AG08395 (cell line): ENCODE measurements at regions not wholly inside any gene's neighbourhood (a gene's known extent, or its start where the extent isn't known, plus 50 kb on each side); places are given as distances from the start of the nearest gene placed in this dataset.

ENCODE experiments used
- DNase-seq: peaks from one replicate; pipeline ENCODE4 v3.0.0; 2012; ENCODE audit warnings: mixed read lengths, low spot score

GRCh38 chr2:121018136-121019061 is 266.6 kb downstream of the TFCP2L1 start:
- DNase-seq, result no peak

DNA sequence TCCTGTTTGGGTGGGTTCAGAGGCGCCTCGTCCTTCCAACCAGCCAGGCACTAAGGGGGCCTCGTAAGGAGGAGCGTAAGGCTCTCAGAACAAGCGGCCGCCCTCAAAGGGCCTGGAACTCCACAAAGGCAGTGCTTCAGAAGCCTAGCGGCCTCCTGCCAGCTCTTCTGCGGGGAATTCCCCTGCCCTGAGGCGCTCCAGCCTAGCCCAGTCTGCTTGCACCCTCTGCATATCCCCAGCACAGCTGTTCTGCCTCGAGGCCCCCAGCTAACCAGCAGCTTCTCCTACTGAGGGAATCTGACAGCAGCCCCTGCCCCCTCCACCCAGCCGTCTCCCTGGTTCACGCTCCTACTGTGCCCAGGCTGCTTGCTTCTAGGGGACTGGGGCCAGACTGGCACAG is 265.9 kb downstream of the TFCP2L1 start:
- no peak for DNase-seq

DNA sequence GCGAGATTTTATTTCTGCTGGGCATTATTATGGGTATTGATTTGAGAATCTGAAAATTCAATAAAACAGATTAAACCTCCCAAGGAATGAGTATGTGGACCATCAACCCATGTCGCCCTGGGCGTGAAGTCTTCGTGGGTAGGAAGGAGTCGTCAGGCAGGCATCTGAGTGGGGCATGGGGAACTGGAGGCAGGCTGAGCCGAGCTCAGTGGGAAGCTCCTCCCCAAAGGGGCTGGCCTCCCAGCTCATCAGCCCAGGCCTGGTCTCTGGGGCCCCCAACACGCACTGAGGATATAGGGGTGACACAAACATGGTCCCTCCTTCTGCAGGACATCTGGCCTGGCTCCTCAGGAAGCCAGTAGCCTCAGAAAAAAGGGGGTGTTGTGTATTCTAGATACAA is 265.2 kb downstream of the TFCP2L1 start:
- no peak for DNase-seq

DNA sequence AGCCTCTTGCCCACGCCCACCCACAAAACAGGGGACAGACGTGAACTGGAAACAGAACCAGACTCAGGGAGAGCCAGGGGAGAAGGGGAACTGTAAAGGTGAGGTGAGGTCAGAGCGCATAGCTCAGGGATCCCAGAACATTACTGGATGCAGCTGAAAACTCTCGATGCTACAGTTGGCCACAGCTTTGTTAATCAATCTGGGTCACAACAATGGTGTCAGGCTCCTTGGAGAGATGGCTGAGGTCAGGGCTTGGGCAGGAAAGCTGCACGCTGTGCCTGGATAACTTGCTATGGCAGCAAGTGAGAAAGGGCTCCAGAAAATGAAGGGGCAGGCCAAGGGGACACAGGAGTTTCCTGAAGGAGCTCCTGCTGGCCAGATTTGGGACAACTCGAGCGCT is 263.3 kb downstream of the TFCP2L1 start:
- no peak for DNase-seq

GRCh38 chr2:121028577-121028976 is 256.4 kb downstream of the TFCP2L1 start:
- no peak for DNase-seq

GRCh38 chr2:121030523-121030922 is 254.5 kb downstream of the TFCP2L1 start:
- no peak for DNase-seq

DNA sequence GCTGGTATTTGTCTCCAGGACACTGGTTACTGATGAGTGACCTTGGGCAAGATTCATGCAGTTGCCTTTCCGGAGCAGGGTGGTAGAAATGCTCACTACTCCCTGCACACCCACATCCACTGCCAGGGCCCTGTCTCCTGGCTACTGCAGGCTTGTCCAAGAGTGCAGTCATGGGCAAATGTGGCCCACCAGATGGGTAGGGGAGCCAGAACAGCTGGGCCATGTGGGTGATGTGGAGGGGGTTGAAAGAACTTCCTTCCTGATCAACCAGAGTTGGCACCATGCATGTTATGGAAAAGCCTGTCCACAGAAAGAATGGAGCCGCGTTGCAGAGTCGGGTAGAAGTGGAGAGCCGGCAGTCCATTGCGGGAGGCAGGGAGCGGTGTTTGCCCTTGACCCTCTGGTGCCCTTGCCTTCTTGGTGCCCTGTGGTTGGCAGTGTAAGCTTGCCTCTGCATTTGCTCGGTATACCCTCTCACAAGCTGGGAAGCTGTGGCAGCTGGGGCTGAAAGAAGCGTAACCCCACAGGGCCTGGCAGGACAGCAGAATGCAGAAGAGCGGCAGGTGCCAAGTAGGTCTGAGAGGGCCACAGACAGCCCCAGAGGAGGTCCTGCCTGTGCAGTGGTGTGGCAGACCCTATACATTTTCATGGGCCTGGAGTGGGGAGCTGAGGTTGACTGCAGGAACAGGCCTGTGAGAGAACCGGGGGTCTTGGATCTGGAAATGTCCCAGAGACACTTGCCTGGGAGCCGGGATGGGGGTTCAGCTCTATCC is 253.2 kb downstream of the TFCP2L1 start:
- DNase-seq, result no peak

DNA sequence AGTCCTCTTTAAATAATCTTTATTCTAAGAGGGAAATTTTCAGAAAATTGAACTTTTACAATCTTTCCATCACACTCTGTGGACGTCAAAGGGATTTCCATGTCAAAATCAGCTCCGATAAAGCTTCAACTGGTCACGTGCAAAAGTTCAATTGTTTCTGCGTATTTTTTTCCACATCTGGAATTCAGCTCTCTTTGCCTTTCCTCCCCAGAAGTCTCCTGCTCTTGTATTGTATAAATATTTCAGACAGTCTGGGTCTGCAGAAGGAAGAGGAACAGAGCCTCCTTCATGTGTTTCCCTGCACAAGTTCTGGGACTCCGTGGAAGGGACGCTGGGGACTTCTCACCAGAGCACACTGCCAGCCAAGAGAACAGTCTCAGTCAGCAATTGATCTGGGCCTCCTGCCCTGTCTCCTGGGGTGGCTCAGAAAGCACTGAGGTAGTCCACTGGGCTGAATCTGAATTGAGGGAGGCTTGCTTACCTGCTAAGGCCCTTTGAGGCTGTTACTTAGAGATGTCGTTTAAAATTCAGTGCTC is 251.5 kb downstream of the TFCP2L1 start:
- no peak for DNase-seq

DNA sequence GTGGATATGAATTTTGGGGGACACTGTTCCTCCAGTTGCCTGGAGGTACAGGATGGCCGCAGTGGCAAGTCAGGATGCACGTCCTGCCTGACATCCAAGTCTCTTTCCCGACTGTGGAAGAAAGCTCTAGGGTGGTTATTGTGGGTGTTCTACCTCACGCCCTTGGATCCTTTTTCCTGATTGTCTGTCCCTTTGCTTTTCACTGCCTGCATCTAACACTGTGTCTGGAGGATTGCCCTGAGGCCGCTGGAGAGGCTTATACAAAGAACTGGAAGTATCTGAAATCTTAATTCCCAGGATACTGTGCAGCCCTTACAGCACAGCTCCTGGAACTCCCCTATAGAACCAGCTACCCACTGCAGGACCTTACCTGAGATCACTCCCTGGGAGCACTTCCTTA is 250.5 kb downstream of the TFCP2L1 start:
- DNase-seq, result no peak

DNA sequence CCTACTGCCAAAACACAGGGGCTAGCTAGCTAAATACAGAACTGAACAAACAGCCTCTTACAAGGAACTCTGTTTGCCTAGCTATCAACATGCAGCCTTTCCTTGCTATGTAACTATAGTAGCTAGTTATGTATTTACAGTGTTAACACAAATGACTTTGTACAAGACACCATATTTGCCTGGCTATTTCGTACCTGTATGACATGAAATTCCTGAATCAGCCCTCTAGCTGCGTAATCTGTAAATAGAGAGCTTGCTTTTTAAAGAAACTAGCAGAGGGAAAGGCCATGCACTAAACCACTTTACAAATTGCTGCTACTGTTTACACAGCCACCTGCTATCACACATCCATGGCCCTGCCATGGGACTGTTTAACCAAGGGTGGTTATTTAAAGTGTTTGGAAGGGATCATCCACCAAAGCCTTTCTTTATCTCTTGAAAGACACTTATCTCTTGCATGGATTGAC is 248.7 kb downstream of the TFCP2L1 start:
- DNase-seq, result no peak

DNA sequence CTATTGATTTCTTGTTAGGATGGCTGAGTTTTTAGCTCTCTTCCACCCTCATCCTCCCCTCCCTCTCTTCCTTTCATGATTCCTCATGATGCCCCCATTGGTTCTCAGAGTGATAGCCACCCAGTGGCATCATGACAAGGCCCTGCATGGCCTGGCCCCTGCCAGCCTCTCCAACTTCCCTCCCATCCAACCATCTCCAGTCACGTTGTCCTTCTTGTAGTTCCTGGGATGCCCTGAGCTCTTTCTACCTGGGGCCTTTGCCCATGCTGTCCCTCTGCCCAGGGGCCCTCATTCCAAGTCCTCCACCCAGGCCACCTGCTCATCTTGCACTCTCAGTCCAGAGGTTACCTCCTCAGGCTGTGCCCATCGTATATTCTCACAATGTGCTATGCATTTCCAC is 247.5 kb downstream of the TFCP2L1 start:
- DNase-seq, result no peak

GRCh38 chr2:121038031-121038430 is 247.0 kb downstream of the TFCP2L1 start:
- no peak for DNase-seq

- no peak for DNase-seq
These were observed 246.6 kb downstream of the TFCP2L1 start for GRCh38 chr2:121038431-121038830.

GRCh38 chr2:121038891-121039616 is 245.9 kb downstream of the TFCP2L1 start:
- DNase-seq, result no peak

- no peak for DNase-seq
These were observed 245.3 kb downstream of the TFCP2L1 start for GRCh38 chr2:121039679-121040078.

- no peak for DNase-seq
These were observed 243.5 kb downstream of the TFCP2L1 start for GRCh38 chr2:121041516-121041915.

GRCh38 chr2:121043061-121043826 is 241.8 kb downstream of the TFCP2L1 start:
- DNase-seq, result no peak

DNA sequence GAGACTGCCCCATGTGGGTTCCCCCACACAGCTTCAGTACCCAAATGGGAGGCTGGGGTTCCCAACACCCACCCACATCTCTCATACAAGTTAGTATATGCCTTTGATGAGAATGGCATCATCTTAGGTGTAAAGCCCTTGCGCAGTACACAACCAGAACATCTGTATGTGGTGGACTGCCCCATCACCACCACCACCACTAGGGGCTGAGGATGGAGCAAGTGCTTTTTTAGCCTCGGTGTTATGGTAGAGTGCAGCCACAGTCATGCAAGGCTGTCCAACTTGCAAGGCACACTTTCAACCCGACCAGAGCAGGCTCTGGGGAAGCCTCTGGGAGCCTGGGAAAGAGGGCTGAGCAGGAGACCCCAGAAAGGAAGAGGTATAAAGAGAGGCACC is 241.2 kb downstream of the TFCP2L1 start:
- DNase-seq, result no peak

DNA sequence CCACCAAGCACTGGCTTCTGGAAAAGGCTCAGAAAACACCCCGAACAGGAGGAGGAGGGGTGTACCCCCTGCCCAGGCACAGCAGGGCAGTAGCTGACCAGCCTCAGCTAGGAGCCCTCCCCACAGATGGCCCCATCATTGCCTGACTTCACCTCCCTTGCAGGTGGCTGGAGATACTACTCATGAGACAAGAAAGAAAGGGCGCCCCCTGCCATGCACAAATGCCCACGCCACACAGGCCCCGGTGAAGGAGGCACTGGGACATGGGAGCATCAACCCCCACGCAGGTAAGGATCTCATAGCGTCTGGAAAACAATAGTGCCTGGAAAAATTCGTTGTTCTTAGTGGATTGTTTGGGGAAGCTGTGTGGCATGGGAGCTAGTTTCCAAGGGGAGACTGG is 240.6 kb downstream of the TFCP2L1 start:
- DNase-seq, result no peak

DNA sequence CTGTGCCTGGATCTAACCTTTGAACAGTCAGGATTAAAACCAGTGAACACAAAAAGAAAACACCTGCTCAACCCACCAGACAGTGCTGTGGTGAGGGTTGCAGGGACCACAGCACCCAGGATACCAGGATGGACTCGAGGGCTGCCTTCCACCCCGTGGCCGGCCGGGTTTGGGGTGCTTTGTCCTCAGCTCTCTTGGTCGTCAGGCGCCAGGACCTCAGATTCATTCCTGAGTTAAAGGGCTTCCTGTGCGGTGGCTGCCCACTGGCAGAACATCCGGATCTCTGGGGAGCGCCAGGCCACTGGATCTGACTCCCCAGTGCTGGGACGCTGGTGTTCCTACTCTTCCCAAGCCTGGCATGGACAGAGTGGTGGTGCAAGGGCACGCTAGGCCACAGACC is 239.8 kb downstream of the TFCP2L1 start:
- DNase-seq, result no peak

DNA sequence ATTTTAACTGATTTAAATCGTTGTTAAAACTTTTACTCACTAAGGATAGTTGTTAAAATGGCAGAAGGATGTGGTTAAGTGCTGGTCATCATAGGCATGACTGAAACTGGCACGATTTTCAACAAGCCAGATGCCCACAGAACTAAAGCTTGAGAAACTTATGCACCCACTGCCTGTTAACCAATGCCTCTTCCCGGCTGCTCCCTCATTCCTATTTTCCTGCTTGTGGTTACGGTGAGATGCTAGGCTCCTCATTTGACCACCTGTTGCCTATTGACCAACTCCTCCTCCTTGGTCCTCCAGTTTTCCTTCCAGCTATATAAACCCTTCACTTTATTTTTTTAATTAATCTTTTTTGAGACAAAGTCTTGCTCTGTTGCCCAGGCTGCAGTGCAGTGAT is 238.7 kb downstream of the TFCP2L1 start:
- peak; percentile 30 for DNase-seq
